Activated CD4-positive, CD25-positive, alpha-beta regulatory T cell (primary cell): ENCODE measurements at regions not wholly inside any gene's neighbourhood (a gene's known extent, or its start where the extent isn't known, plus 50 kb on each side); places are given as distances from the start of the nearest gene placed in this dataset.

Experiments used
- DNase-seq, 4 experiments: peaks; one replicate each; lab custom pipeline; 2025; lab: John Stamatoyannopoulos, UW

GRCh38 chr22:27571463-27572277, 229.9 kb downstream of the MN1 start:
- DNase-seq, result no peak

- no peak for DNase-seq
Observed at GRCh38 chr22:27572278-27572666, 229.3 kb downstream of the MN1 start.

GRCh38 chr22:27573280-27574001, 228.1 kb downstream of the MN1 start:
- no peak for DNase-seq

- DNase-seq, result no peak
Observed at GRCh38 chr22:27574002-27574366, 227.6 kb downstream of the MN1 start.

- DNase-seq, result no peak
Observed at GRCh38 chr22:27574651-27575050, 226.9 kb downstream of the MN1 start.

GRCh38 chr22:27575348-27575747, 226.2 kb downstream of the MN1 start:
- DNase-seq, result no peak

- no peak for DNase-seq
Observed at GRCh38 chr22:27576413-27576812, 225.1 kb downstream of the MN1 start.

- no peak for DNase-seq
Observed at GRCh38 chr22:27576815-27577573, 224.6 kb downstream of the MN1 start.

- DNase-seq, result no peak
Observed at GRCh38 chr22:27577574-27577969, 224.0 kb downstream of the MN1 start.

GRCh38 chr22:27578937-27579617, 222.5 kb downstream of the MN1 start:
- DNase-seq, result no peak

GRCh38 chr22:27580311-27580897, 221.2 kb downstream of the MN1 start:
- DNase-seq, result no peak

GRCh38 chr22:27581236-27581635, 220.3 kb downstream of the MN1 start:
- DNase-seq, result no peak

- DNase-seq, result no peak
Observed at GRCh38 chr22:27581688-27582087, 219.9 kb downstream of the MN1 start.

- DNase-seq, result no peak
Observed at GRCh38 chr22:27583856-27584255, 217.7 kb downstream of the MN1 start.

GRCh38 chr22:27585141-27585540, 216.4 kb downstream of the MN1 start:
- DNase-seq, result no peak

- DNase-seq, result no peak
Observed at GRCh38 chr22:27588268-27588667, 213.3 kb downstream of the MN1 start.

GRCh38 chr22:27588915-27589314, 212.6 kb downstream of the MN1 start:
- no peak for DNase-seq

- DNase-seq, result no peak
Observed at GRCh38 chr22:27591060-27591459, 210.5 kb downstream of the MN1 start.

GRCh38 chr22:27593378-27593777, 208.2 kb downstream of the MN1 start:
- no peak for DNase-seq

GRCh38 chr22:27594020-27594419, 207.5 kb downstream of the MN1 start:
- no peak for DNase-seq

- DNase-seq, result no peak
Observed at GRCh38 chr22:27594474-27595134, 207.0 kb downstream of the MN1 start.
